C4-2B (cell line): ENCODE measurements at regions not wholly inside any gene's neighbourhood (a gene's known extent, or its start where the extent isn't known, plus 50 kb on each side); places are given as distances from the start of the nearest gene placed in this dataset.

Experiments
- CTCF ChIP-seq: fragments of 450-650 bp; conservative IDR thresholded peaks from 2 replicates; pipeline ENCODE4 v1.5.1; 2017; ENCODE audit warnings: mild to moderate bottlenecking
- ZFX ChIP-seq: fragments of 450-650 bp; IDR thresholded peaks from 2 replicates; pipeline ENCODE4 v1.6.1; 2017

DNA sequence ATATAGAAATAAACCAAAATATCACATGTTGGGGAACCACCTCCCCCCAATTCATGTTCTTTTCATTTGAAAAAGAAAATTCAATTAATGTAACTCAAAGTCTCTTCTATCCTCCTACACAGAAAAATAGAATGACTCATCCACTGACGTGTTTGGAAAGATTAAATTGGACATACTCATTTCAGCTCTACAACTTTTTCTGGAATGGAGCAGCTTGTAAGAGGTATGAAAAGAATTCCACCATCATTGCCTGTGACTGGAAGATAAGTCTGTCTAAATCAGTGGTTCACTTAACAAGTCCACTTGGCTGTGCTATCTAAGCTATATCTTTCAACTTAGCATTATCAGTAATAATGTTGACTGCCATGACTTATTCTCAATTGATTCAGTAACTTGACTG lies 702.3 kb downstream of the BRINP3 start:
- TF ChIP-seq CTCF (no peak), ZFX (no peak)
